ENCODE measurements at regions not wholly inside any gene's neighbourhood (a gene's known extent, or its start where the extent isn't known, plus 50 kb on each side); places are given as distances from the start of the nearest gene placed in this dataset.

DNA sequence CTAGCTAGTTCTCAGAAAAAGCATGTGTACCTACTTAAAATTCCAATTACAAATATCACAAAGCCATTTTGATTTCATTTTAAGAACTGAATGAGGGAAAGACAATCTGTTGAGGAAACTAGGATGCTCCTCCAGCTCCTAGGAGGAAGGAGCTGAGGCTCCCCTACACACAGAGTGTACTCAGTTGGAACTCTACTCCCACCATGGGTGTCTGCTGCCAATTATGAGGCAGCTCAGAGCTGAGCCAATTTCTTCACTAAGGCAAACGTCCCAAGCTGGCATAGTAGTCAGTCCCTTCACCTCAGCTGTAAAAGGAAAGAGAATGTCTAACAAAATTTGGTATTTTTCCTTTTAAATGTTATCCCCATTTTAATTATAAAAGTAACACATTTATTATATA is 300.0 kb upstream of the TRPC7 start:
- TF ChIP-seq POLR2AphosphoS5 (IDR thresholded peaks at IDR 0.05; ENCODE audit: borderline replicate concordance, low read depth, low read length) = no peak
- no peak for TF ChIP-seq EZH2 (IDR thresholded peaks at IDR 0.05)
- TF ChIP-seq FOXP2 (optimal IDR thresholded peaks at IDR 0.05; ENCODE audit: control extremely low read depth, extremely low read length, insufficient read depth) = no peak

Measured in SK-N-MC (cell line).